ENCODE measurements at regions not wholly inside any gene's neighbourhood (a gene's known extent, or its start where the extent isn't known, plus 50 kb on each side); places are given as distances from the start of the nearest gene placed in this dataset.

GRCh38 chr3:187994221-187995042 is 159.5 kb upstream of the LPP start:
- no peaks in the 10 kb centered on the region for H3K27me3 ChIP-seq (ENCODE audit: control insufficient read depth, insufficient read depth, low read length)
- no peaks in the 10 kb centered on the region for H3K9me3 ChIP-seq (ENCODE audit: control insufficient read depth, low read length)
- H3K9ac ChIP-seq = no peak overlapping the region
- no peak overlapping the region for H2AFZ ChIP-seq
- no peak for TF ChIP-seq CTCF (IDR thresholded peaks at IDR 0.05)
- H3K4me3 ChIP-seq (ENCODE audit: low read depth, low read length) = no peak overlapping the region
- H3K4me2 ChIP-seq (ENCODE audit: low read length) = no peak overlapping the region
- H3K27ac ChIP-seq = no peak overlapping the region
- no peaks in the 10 kb centered on the region for H3K36me3 ChIP-seq (ENCODE audit: control insufficient read depth, insufficient read depth, low read length)
- H3K4me1 ChIP-seq = no peaks in the 10 kb centered on the region
- H3K79me2 ChIP-seq = no peaks in the 10 kb centered on the region

GRCh38 chr3:187995043-187995400 is 158.9 kb upstream of the LPP start:
- Histone ChIP-seq H3K4me1 (no peaks in the 10 kb centered on the region), H3K9me3 (ENCODE audit: control insufficient read depth, low read length) (no peaks in the 10 kb centered on the region), H3K27me3 (ENCODE audit: control insufficient read depth, insufficient read depth, low read length) (no peaks in the 10 kb centered on the region), H3K36me3 (ENCODE audit: control insufficient read depth, insufficient read depth, low read length) (no peaks in the 10 kb centered on the region), H3K4me3 (ENCODE audit: low read depth, low read length) (no peak overlapping the region), H3K79me2 (no peaks in the 10 kb centered on the region), H3K27ac (no peak overlapping the region), H3K4me2 (ENCODE audit: low read length) (no peak overlapping the region), H3K9ac (no peak overlapping the region), H2AFZ (no peak overlapping the region)
- TF ChIP-seq CTCF (IDR thresholded peaks at IDR 0.05) = no peak

DNA sequence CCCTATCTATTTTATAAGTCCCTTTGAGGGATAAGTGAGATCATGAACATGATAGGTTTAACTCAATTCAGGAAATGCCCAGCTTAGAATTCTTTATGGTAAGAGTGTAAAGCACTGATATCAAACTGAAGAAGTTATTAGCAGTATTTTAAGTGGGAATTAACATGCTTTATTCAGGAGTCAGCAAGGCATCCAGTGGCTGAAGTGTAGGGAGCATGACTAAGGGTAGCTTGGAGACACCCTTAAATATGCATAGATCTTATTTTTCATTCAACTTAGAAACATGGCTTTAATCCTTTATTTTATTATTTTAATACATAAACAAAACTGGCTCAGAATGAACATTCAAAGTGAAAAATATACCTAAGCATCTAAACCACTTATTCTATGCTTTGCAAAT is 158.3 kb upstream of the LPP start:
- Histone ChIP-seq H3K9me3 (ENCODE audit: control insufficient read depth, low read length) (no peaks in the 10 kb centered on the region), H3K4me1 (no peaks in the 10 kb centered on the region), H3K4me3 (ENCODE audit: low read depth, low read length) (no peak overlapping the region), H3K4me2 (ENCODE audit: low read length) (no peak overlapping the region), H3K36me3 (ENCODE audit: control insufficient read depth, insufficient read depth, low read length) (no peaks in the 10 kb centered on the region), H3K9ac (no peak overlapping the region), H3K27ac (no peak overlapping the region), H3K27me3 (ENCODE audit: control insufficient read depth, insufficient read depth, low read length) (no peaks in the 10 kb centered on the region), H3K79me2 (no peaks in the 10 kb centered on the region), H2AFZ (no peak overlapping the region)
- TF ChIP-seq CTCF (IDR thresholded peaks at IDR 0.05) = no peak

DNA sequence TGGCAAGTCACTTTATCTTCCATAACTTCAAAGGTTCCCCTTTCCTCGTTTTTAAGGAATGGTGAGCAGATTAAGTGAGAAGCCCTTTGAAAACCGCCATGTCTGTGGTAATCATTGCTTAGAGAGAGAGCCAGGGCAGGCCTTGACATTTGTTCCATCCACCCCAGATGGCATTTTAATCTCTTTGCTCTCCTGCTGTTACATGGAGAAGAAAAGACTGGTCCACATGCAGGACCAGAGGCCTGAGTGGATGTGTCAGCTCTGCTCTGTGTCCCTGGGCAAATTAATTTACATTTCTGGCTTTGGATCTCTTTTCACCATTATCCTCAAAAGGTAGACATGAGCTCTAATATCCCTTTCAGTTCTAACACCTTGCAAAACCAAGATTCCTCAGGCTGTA is 157.3 kb upstream of the LPP start:
- no peaks in the 10 kb centered on the region for H3K79me2 ChIP-seq
- H3K27me3 ChIP-seq (ENCODE audit: control insufficient read depth, insufficient read depth, low read length) = no peaks in the 10 kb centered on the region
- no peak overlapping the region for H3K27ac ChIP-seq
- no peaks in the 10 kb centered on the region for H3K4me1 ChIP-seq
- no peaks in the 10 kb centered on the region for H3K9me3 ChIP-seq (ENCODE audit: control insufficient read depth, low read length)
- H3K4me3 ChIP-seq (ENCODE audit: low read depth, low read length) = no peak overlapping the region
- H3K36me3 ChIP-seq (ENCODE audit: control insufficient read depth, insufficient read depth, low read length) = no peaks in the 10 kb centered on the region
- H3K9ac ChIP-seq = no peak overlapping the region
- H2AFZ ChIP-seq = no peak overlapping the region
- H3K4me2 ChIP-seq (ENCODE audit: low read length) = no peak overlapping the region
- no peak for TF ChIP-seq CTCF (IDR thresholded peaks at IDR 0.05)

DNA sequence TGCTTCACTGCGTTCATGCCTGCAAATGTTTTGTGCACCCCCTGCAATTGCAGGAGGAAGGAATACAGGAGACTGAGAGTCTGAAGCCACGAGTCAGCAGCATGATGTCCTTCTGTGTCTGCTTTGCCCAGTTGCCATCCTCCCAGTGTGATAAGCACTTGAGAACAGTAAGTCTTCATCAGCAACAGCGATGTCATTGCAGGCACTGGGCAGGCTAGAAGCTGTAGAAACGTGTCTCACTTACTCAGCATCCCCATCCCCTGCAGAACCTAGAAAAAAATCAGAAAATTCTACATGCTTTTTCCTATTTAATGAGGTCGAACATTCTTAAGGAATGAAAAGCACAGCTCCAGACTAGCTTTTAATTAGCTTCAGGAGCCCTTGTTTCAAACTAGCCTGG is 156.5 kb upstream of the LPP start:
- H3K4me3 ChIP-seq (ENCODE audit: low read depth, low read length) = no peak overlapping the region
- H3K4me1 ChIP-seq = no peaks in the 10 kb centered on the region
- no peak overlapping the region for H2AFZ ChIP-seq
- H3K27ac ChIP-seq = no peak overlapping the region
- no peak overlapping the region for H3K4me2 ChIP-seq (ENCODE audit: low read length)
- no peaks in the 10 kb centered on the region for H3K36me3 ChIP-seq (ENCODE audit: control insufficient read depth, insufficient read depth, low read length)
- no peak for TF ChIP-seq CTCF (IDR thresholded peaks at IDR 0.05)
- no peaks in the 10 kb centered on the region for H3K27me3 ChIP-seq (ENCODE audit: control insufficient read depth, insufficient read depth, low read length)
- no peaks in the 10 kb centered on the region for H3K9me3 ChIP-seq (ENCODE audit: control insufficient read depth, low read length)
- H3K9ac ChIP-seq = no peak overlapping the region
- no peaks in the 10 kb centered on the region for H3K79me2 ChIP-seq
